ENCODE measurements at regions not wholly inside any gene's neighbourhood (a gene's known extent, or its start where the extent isn't known, plus 50 kb on each side); places are given as distances from the start of the nearest gene placed in this dataset.

GRCh38 chr20:21033817-21034216 lies 72.3 kb downstream of the LINC00237 start:
- in situ Hi-C loops (cut with HindIII; ENCODE audit: low pct_unique_long_range_greater_than_20kb, low sequenced_read_pairs), result no loop called here
- TF ChIP-seq REST (IDR thresholded peaks at IDR 0.05; ENCODE audit: insufficient read depth in 1 of 2, low read depth in 2 of 2, low read length in 1 of 2) (no peak), SIN3A (IDR thresholded peaks at IDR 0.05; ENCODE audit: borderline replicate concordance, insufficient read depth, low read depth, low read length) (no peak), CTCF (IDR thresholded peaks at IDR 0.05) (no peak), POLR2AphosphoS5 (IDR thresholded peaks at IDR 0.05; ENCODE audit: low read depth, low read length) (no peak), TCF7L2 (IDR thresholded peaks at IDR 0.05; ENCODE audit: low read depth, low read length) (no peak)
- Histone ChIP-seq H3K36me3 (ENCODE audit: control insufficient read depth, insufficient read depth, low read length) (no peaks in the 10 kb centered on the region), H3K4me3 (ENCODE audit: low read depth in 2 of 2, low read length in 2 of 2) (no peak overlapping the region), H3K9me3 (ENCODE audit: control insufficient read depth, insufficient read depth, low read depth, low read length) (no peaks in the 10 kb centered on the region), H3K4me1 (ENCODE audit: control insufficient read depth, insufficient read depth, low read length) (no peaks in the 10 kb centered on the region), H3K27me3 (ENCODE audit: control insufficient read depth, insufficient read depth, low read length) (no peaks in the 10 kb centered on the region), H3K27ac (ENCODE audit: low read length) (no peak overlapping the region)
- no TSS peak for BruUV-seq (replicated peaks)
- ATAC-seq (no peak), DNase-seq (ENCODE audit: low read depth, low spot score) (no peak)
- intact Hi-C loops (cut with micrococcal nuclease; ENCODE audit: unreplicated experiment), result no loop called here
- ChIA-PET POLR2A (no interaction called here), CTCF (no interaction called here)

- Histone ChIP-seq H3K4me1 (ENCODE audit: control insufficient read depth, insufficient read depth, low read length) (no peaks in the 10 kb centered on the region), H3K27me3 (ENCODE audit: control insufficient read depth, insufficient read depth, low read length) (no peaks in the 10 kb centered on the region), H3K4me3 (ENCODE audit: low read depth in 2 of 2, low read length in 2 of 2) (no peak overlapping the region), H3K27ac (ENCODE audit: low read length) (no peak overlapping the region), H3K9me3 (ENCODE audit: control insufficient read depth, insufficient read depth, low read depth, low read length) (no peaks in the 10 kb centered on the region), H3K36me3 (ENCODE audit: control insufficient read depth, insufficient read depth, low read length) (no peaks in the 10 kb centered on the region)
- TF ChIP-seq CTCF (IDR thresholded peaks at IDR 0.05), result no peak
- intact Hi-C loops (cut with micrococcal nuclease; ENCODE audit: unreplicated experiment) (no loop called here), in situ Hi-C loops (cut with HindIII; ENCODE audit: low pct_unique_long_range_greater_than_20kb, low sequenced_read_pairs) (no loop called here)
- no peak for DNase-seq (ENCODE audit: low read depth, low spot score)
- POLR2A ChIA-PET, result no interaction called here
- no peak for ATAC-seq
- no TSS peak for BruUV-seq (replicated peaks)
- CTCF ChIA-PET, result no interaction called here
These were observed 74.5 kb downstream of the LINC00237 start for GRCh38 chr20:21031666-21032065.

GRCh38 chr20:21029341-21029740 lies 76.8 kb downstream of the LINC00237 start:
- H3K4me1 ChIP-seq (ENCODE audit: control insufficient read depth, insufficient read depth, low read length), result no peaks in the 10 kb centered on the region
- CTCF ChIA-PET, result no interaction called here
- TF ChIP-seq SIN3A (IDR thresholded peaks at IDR 0.05; ENCODE audit: borderline replicate concordance, insufficient read depth, low read depth, low read length) (no peak), CTCF (IDR thresholded peaks at IDR 0.05) (no peak), REST (IDR thresholded peaks at IDR 0.05; ENCODE audit: insufficient read depth in 1 of 2, low read depth in 2 of 2, low read length in 1 of 2) (no peak), POLR2AphosphoS5 (IDR thresholded peaks at IDR 0.05; ENCODE audit: low read depth, low read length) (no peak), TCF7L2 (IDR thresholded peaks at IDR 0.05; ENCODE audit: low read depth, low read length) (no peak)
- no peaks in the 10 kb centered on the region for H3K27me3 ChIP-seq (ENCODE audit: control insufficient read depth, insufficient read depth, low read length)
- in situ Hi-C loops (cut with HindIII; ENCODE audit: low pct_unique_long_range_greater_than_20kb, low sequenced_read_pairs) (no loop called here), intact Hi-C loops (cut with micrococcal nuclease; ENCODE audit: unreplicated experiment) (no loop called here)
- H3K36me3 ChIP-seq (ENCODE audit: control insufficient read depth, insufficient read depth, low read length), result no peaks in the 10 kb centered on the region
- ATAC-seq (no peak), DNase-seq (ENCODE audit: low read depth, low spot score) (no peak)
- H3K9me3 ChIP-seq (ENCODE audit: control insufficient read depth, insufficient read depth, low read depth, low read length), result no peaks in the 10 kb centered on the region
- H3K4me3 ChIP-seq (ENCODE audit: low read depth in 2 of 2, low read length in 2 of 2), result no peak overlapping the region
- no peak overlapping the region for H3K27ac ChIP-seq (ENCODE audit: low read length)
- no TSS peak for BruUV-seq (replicated peaks)
- POLR2A ChIA-PET, result no interaction called here
